ENCODE measurements at regions not wholly inside any gene's neighbourhood (a gene's known extent, or its start where the extent isn't known, plus 50 kb on each side); places are given as distances from the start of the nearest gene placed in this dataset.

DNA sequence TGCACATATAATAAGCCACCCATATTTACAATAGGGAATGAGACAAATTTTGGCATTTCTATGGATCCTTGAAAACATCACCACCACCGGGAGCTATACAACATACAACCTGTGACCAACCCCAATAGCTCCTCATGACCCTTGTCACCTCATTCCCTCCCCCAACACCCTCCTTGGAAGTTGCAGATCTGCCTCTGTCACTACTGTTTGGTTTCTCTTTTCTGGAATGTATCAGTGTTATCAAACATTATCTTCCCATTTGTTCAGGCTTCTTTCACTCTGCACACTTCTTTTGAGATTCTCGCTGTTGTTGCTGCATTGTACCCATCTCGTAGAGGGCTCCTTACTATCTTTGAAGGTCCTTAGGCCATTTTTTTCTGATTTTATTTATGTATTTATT, 75.6 kb downstream of the ZNF280B start:
- DNase-seq (ENCODE audit: insufficient read length, low spot score) (no peak), FAIRE-seq (no peak)

GRCh38 chr22:22433770-22434169, 74.8 kb downstream of the ZNF280B start:
- FAIRE-seq (no peak), DNase-seq (ENCODE audit: insufficient read length, low spot score) (no peak)
